KMS-11 (cell line): ENCODE measurements at regions not wholly inside any gene's neighbourhood (a gene's known extent, or its start where the extent isn't known, plus 50 kb on each side); places are given as distances from the start of the nearest gene placed in this dataset.

Source experiments
- H2AFZ ChIP-seq: fragments of 200-600 bp; sonication (generic); 2 replicates; pipeline ENCODE4 v1.6.1; 2016; ENCODE audit warnings: antibody characterized with exemption, mixed run types, low read depth
- H3K27ac ChIP-seq: fragments of 200-600 bp; sonication (generic); 2 replicates; pipeline ENCODE4 v1.6.1; 2016; ENCODE audit warnings: mild to moderate bottlenecking, mixed run types
- H3K27me3 ChIP-seq: fragments of 200-600 bp; sonication (generic); 2 replicates; pipeline ENCODE4 v1.6.1; 2017; ENCODE audit warnings: mild to moderate bottlenecking, low read depth, mixed run types, moderate library complexity; ENCODE audit not compliant: insufficient read depth
- H3K36me3 ChIP-seq: fragments of 200-600 bp; sonication (generic); 2 replicates; pipeline ENCODE4 v1.6.1; 2017; ENCODE audit warnings: mild to moderate bottlenecking, mixed run types; ENCODE audit not compliant: insufficient read depth
- H3K4me1 ChIP-seq: fragments of 200-600 bp; sonication (generic); 2 replicates; pipeline ENCODE4 v1.6.1; 2016; ENCODE audit warnings: mild to moderate bottlenecking, low read depth, mixed run types; ENCODE audit not compliant: poor library complexity, severe bottlenecking
- H3K4me2 ChIP-seq: fragments of 200-600 bp; sonication (generic); 2 replicates; pipeline ENCODE4 v1.7.0; 2016; ENCODE audit warnings: mild to moderate bottlenecking, mixed run types
- H3K4me3 ChIP-seq: fragments of 200-600 bp; sonication (generic); IDR thresholded peaks from 2 replicates; pipeline ENCODE4 v1.6.1; 2017; ENCODE audit warnings: low read depth, low read length, mixed read lengths; ENCODE audit not compliant: insufficient read depth
- H3K79me2 ChIP-seq: fragments of 200-600 bp; sonication (generic); 2 replicates; pipeline ENCODE4 v1.6.1; 2016; ENCODE audit warnings: low read depth, mixed run types; ENCODE audit not compliant: insufficient read depth
- H3K9ac ChIP-seq: fragments of 200-600 bp; sonication (generic); 2 replicates; pipeline ENCODE4 v1.6.1; 2016; ENCODE audit warnings: mild to moderate bottlenecking, mixed run types
- H4K20me1 ChIP-seq: fragments of 200-600 bp; sonication (generic); 2 replicates; pipeline ENCODE4 v1.6.1; 2016; ENCODE audit warnings: mild to moderate bottlenecking, mixed run types; ENCODE audit not compliant: insufficient read depth
- TF ChIP-seq, protein P1 (sequence below): fragments of 200-600 bp; sonication (generic); conservative IDR thresholded peaks from 2 replicates; pipeline ENCODE4 v1.6.1; 2017; ENCODE audit warnings: low read depth, mild to moderate bottlenecking, antibody characterized with exemption, low read length, moderate library complexity, mixed read lengths

GRCh38 chr16:10242916-10243315, 60.7 kb upstream of the GRIN2A start:
- H3K36me3 ChIP-seq, result no peaks in the 10 kb centered on the region
- H3K9ac ChIP-seq, result no peak overlapping the region
- H3K4me1 ChIP-seq, result no peaks in the 10 kb centered on the region
- H3K4me2 ChIP-seq, result no peak overlapping the region
- TF ChIP-seq, protein P1, sequence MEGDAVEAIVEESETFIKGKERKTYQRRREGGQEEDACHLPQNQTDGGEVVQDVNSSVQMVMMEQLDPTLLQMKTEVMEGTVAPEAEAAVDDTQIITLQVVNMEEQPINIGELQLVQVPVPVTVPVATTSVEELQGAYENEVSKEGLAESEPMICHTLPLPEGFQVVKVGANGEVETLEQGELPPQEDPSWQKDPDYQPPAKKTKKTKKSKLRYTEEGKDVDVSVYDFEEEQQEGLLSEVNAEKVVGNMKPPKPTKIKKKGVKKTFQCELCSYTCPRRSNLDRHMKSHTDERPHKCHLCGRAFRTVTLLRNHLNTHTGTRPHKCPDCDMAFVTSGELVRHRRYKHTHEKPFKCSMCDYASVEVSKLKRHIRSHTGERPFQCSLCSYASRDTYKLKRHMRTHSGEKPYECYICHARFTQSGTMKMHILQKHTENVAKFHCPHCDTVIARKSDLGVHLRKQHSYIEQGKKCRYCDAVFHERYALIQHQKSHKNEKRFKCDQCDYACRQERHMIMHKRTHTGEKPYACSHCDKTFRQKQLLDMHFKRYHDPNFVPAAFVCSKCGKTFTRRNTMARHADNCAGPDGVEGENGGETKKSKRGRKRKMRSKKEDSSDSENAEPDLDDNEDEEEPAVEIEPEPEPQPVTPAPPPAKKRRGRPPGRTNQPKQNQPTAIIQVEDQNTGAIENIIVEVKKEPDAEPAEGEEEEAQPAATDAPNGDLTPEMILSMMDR, result no peak
- no peak overlapping the region for H3K27ac ChIP-seq
- H2AFZ ChIP-seq, result no peak overlapping the region
- no peaks in the 10 kb centered on the region for H4K20me1 ChIP-seq
- H3K79me2 ChIP-seq, result no peaks in the 10 kb centered on the region
- no peaks in the 10 kb centered on the region for H3K27me3 ChIP-seq
- no peak overlapping the region for H3K4me3 ChIP-seq

DNA sequence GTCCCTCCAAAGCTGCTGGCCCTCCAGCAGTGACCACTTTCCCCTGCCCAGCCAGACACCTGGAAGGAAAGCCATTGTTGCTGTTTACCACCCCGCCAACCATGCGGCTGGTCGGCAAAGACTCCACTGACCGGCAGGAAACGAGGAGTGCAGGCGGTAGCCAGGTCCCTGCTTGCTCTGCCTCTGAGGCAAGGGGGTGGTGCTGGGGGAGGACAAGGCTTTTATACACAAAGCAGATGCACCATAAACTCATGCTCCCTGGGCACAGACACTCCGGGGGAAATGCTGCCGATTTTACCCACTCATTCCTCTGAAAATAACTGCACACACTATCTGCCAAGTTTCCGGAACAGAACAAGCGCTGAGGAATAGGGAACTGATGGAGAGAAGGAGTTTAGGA, 62.8 kb upstream of the GRIN2A start:
- TF ChIP-seq, protein P1, result no peak
- H4K20me1 ChIP-seq, result no peaks in the 10 kb centered on the region
- H3K9ac ChIP-seq, result no peak overlapping the region
- H3K79me2 ChIP-seq, result no peaks in the 10 kb centered on the region
- H2AFZ ChIP-seq, result no peak overlapping the region
- no peak overlapping the region for H3K4me3 ChIP-seq
- no peak overlapping the region for H3K4me2 ChIP-seq
- no peaks in the 10 kb centered on the region for H3K4me1 ChIP-seq
- H3K27ac ChIP-seq, result no peak overlapping the region
- H3K36me3 ChIP-seq, result no peaks in the 10 kb centered on the region
- no peaks in the 10 kb centered on the region for H3K27me3 ChIP-seq

DNA sequence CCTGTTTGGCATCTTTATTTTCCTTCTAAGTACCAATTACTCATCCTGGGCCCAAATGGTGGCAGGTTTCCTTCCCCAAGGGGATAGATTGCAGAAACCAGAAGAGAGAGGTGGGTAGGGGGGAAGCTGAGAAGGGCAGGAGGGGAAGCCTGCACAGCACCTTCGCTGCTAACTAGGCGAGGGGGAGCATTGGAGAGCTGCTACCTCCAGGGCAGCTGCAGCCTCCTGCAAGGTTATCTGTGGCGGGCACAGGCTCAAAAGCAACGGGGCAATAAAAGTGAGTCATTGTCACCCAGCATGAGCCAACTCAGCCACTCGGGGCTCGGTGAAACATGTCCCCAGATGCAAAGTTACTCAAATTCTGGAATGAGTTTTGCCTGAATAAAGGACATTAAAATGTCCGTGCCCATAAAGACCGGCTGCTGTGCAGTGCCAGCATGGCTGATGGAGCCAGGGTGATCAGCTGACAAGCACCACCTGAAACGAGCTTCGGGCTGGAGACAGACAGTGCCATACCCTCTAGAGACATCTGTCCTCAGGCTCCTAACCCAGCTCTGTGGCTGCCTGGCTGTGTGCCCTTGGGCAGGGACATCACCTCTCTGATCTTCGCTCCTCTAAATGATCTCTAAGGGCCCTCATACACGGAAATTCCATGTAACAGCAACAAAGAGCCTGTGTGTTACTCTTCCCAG, 68.1 kb upstream of the GRIN2A start:
- Histone ChIP-seq H2AFZ (no peak overlapping the region), H4K20me1 (no peaks in the 10 kb centered on the region), H3K36me3 (no peaks in the 10 kb centered on the region), H3K4me2 (no peak overlapping the region), H3K4me3 (no peak overlapping the region), H3K9ac (no peak overlapping the region), H3K79me2 (no peaks in the 10 kb centered on the region), H3K27ac (no peak overlapping the region), H3K4me1 (no peaks in the 10 kb centered on the region), H3K27me3 (no peaks in the 10 kb centered on the region)
- TF ChIP-seq, protein P1, result no peak

DNA sequence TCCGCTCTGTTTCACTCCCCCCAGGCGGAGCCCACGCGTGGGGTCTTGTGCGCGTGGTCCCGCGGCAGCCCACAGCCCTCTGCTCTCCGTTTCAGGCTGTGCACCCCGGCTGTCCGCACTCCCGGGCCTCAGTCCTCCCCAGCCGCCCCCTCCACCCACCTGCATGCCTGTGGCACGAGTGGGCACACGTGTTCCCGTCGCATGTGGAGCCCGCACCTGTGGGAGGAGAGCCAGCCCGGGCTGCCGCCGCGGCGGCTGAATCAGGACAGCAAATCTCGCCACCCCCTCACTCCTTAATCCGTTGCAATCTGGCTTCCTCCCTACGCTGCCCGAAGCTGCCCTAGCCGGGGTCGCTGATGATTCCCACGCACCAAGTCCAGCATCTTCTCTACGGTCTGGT, 69.9 kb upstream of the GRIN2A start:
- no peak overlapping the region for H3K4me3 ChIP-seq
- H2AFZ ChIP-seq, result no peak overlapping the region
- H3K4me1 ChIP-seq, result peaks cover 3% of the 10 kb centered on the region
- TF ChIP-seq, protein P1, result no peak
- no peaks in the 10 kb centered on the region for H4K20me1 ChIP-seq
- H3K27me3 ChIP-seq, result no peaks in the 10 kb centered on the region
- H3K27ac ChIP-seq, result no peak overlapping the region
- H3K9ac ChIP-seq, result no peak overlapping the region
- no peaks in the 10 kb centered on the region for H3K36me3 ChIP-seq
- no peaks in the 10 kb centered on the region for H3K79me2 ChIP-seq
- no peak overlapping the region for H3K4me2 ChIP-seq
